GM21528 (cell line): ENCODE measurements at regions not wholly inside any gene's neighbourhood (a gene's known extent, or its start where the extent isn't known, plus 50 kb on each side); places are given as distances from the start of the nearest gene placed in this dataset.

Source experiments
- ATAC-seq: cut with Tn5 transposase; IDR thresholded peaks from one replicate; pipeline ENCODE4 v1.9.1; 2021; ENCODE audit warnings: mild to moderate bottlenecking, moderate library complexity; ENCODE audit not compliant: unreplicated experiment, low FRiP score

DNA sequence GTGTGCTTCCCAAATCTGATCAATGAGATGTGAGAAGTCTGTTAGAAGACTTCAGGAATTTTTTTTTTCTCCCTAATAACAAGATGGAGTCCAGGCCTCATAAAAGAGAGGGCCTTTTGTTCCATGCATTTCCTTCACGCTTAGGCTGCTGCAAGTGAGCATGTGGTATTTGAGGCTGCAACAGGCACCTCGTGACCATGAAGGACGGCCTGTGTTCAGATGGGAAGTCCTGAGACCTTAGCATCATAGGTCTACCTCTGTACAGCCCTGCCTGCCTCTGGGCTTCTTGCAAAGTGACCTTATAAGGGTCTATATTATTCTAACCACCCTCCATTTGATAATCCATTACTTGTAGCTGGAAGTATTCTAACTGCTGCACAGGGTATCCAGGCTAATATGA lies 86.6 kb downstream of the BOD1 start:
- ATAC-seq, result no peak

- no peak for ATAC-seq
Observed at GRCh38 chr5:173527671-173528070, 88.8 kb downstream of the BOD1 start.

- ATAC-seq, result no peak
Observed at GRCh38 chr5:173524136-173524535, 92.3 kb downstream of the BOD1 start.

GRCh38 chr5:173523388-173523787 lies 93.1 kb downstream of the BOD1 start:
- ATAC-seq, result no peak

DNA sequence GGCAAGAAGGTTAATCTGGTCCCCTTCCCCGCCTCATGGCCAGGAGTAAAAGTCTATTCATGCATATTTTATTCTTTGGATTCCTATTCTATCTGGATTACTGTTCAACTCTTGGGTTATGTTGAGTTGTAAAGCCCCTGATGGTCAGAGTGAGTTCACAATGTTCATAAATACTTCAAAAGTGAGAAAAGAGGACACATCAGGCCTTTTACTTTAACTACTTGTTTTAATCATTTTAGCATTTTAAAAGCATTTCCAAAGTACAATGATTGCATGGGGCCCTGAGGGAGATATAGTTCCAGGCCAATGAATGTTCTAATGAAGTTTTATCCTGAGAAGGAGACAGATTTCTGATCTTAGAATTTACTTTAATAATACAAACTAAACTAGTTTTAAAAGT lies 93.9 kb downstream of the BOD1 start:
- no peak for ATAC-seq

GRCh38 chr5:173518856-173519255 lies 97.6 kb downstream of the BOD1 start:
- no peak for ATAC-seq

DNA sequence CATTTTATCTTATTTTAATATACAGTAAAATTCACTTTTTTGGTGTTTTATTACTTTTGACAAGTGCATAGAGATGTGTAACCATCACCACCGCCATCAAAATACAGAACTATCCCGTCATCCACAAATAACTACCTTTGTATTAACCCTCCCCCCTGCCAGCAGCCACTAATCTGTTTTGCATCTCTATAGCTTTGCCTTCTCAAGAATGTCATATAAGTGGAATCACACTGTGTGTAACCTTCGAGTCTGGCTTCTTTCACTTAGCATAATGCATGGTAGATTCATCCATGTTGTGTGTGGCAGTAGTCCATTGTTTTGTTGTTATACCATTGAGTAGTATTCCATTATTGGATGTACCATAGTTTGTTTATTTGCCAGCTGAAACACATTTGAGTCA lies 98.8 kb downstream of the BOD1 start:
- ATAC-seq, result no peak

GRCh38 chr5:173515526-173515925 lies 100.9 kb downstream of the BOD1 start:
- ATAC-seq, result no peak

- no peak for ATAC-seq
Observed at GRCh38 chr5:173514661-173515060, 101.8 kb downstream of the BOD1 start.

GRCh38 chr5:173513521-173513991 lies 102.9 kb downstream of the BOD1 start:
- no peak for ATAC-seq

DNA sequence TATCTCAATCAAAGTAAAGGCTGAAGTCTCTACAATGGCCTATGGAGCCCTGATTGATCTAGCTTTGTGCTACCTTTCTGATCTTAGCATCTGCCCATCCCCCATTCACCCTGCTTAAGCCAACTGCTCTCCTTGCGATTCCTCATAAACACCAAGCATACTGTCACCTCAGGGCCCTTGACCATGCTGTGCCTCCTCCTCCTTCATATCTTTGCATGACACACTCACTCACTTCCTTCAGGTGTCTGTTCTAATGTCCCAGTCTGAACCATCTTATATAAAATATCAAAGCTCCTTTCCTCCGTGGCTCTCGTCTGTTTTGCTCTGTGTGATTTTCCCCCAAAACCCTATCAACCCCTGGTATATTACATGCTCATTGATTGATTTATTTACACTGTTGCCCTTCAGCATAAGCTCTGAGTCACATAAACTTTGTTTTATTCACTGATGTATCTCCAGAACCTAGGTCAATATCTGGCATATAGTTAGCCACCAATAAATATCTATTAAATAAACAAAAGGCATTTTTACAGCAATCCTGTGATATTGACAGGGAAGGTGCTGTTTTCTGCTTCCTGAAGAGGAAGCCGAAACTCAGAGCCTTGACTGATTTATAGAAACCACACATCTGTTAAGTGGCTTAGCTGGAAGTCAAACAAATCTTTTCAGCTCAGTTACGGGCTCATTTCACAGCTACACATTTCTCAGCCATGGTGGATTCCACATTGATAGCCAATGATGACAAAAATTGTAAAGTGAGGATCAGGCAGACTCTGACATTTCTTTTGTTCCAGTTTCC lies 103.6 kb downstream of the BOD1 start:
- no peak for ATAC-seq

GRCh38 chr5:173509060-173509459 lies 107.4 kb downstream of the BOD1 start:
- ATAC-seq, result no peak

DNA sequence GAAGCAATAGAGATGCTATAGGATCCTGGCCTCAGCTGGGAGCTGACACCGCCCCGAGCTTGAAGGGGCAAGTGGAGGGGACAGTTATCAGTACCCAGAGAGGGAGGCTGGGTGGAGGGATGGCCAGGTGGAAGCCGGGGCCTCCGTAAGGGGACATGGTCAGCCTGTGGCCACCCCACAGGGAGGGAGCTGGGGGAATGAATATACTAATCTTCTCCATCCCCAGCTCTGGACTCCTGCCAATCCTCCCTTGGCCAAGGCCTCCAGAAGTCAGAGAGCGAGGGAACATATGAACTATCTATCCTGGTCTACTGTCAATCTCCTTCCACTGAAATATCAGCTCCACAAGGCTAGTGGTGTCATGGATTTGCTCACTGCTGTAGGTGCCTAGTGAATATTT lies 109.3 kb downstream of the BOD1 start:
- no peak for ATAC-seq

DNA sequence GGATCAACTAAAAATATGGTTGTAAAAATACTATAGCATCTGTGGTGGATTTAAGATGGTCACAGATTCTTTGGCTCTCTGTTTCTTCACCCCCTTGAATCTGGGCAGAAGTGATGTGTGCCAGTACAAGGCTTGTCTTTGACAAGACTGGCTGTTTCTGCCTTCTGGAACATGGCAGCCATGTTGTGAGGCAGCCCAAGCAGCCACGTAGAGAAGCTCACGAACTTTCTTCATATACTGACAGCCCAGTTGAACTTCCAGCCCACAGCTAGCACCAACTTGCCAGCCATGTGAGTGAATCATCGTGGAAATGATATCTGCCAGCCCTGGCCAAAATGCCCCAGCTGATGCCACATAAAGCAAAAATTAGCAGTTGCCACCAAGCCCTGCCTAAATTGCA lies 110.8 kb downstream of the BOD1 start:
- ATAC-seq, result no peak

- no peak for ATAC-seq
Observed at GRCh38 chr5:173501922-173502321, 114.5 kb downstream of the BOD1 start.

GRCh38 chr5:173501271-173501670 lies 115.2 kb downstream of the BOD1 start:
- no peak for ATAC-seq

- no peak for ATAC-seq
Observed at GRCh38 chr5:173500213-173500560, 116.3 kb downstream of the BOD1 start.

- ATAC-seq, result no peak
Observed at GRCh38 chr5:173499471-173500212, 116.8 kb downstream of the BOD1 start.

GRCh38 chr5:173498739-173499470 lies 117.5 kb downstream of the BOD1 start:
- ATAC-seq, result no peak

GRCh38 chr5:173498286-173498685 lies 118.2 kb downstream of the BOD1 start:
- no peak for ATAC-seq

GRCh38 chr5:173497685-173498084 lies 118.8 kb downstream of the BOD1 start:
- no peak for ATAC-seq
